GM19397 (cell line): ENCODE measurements at regions not wholly inside any gene's neighbourhood (a gene's known extent, or its start where the extent isn't known, plus 50 kb on each side); places are given as distances from the start of the nearest gene placed in this dataset.
"Not testable (repeated sequence)": the region's sequence is repeated elsewhere in the genome, so short reads cannot be mapped to it uniquely, and the experiment has no call there.

Source experiments
- ATAC-seq: cut with Tn5 transposase; IDR thresholded peaks from one replicate; pipeline ENCODE4 v1.9.1; 2021; ENCODE audit warnings: mild to moderate bottlenecking, moderate library complexity; ENCODE audit not compliant: unreplicated experiment

GRCh38 chr2:235439959-235440662 is 53.7 kb upstream of the AGAP1 start:
- ATAC-seq, result no peak

GRCh38 chr2:235443580-235443979 is 50.3 kb upstream of the AGAP1 start:
- not testable (repeated sequence) for ATAC-seq
